RCC 7860 (cell line): ENCODE measurements at regions not wholly inside any gene's neighbourhood (a gene's known extent, or its start where the extent isn't known, plus 50 kb on each side); places are given as distances from the start of the nearest gene placed in this dataset.
"Not testable (repeated sequence)": the region's sequence is repeated elsewhere in the genome, so short reads cannot be mapped to it uniquely, and the experiment has no call there.

ENCODE experiments used
- DNase-seq: peaks from one replicate; pipeline ENCODE4 v3.0.0-alpha.2; 2015; ENCODE audit warnings: low spot score
- FAIRE-seq: peaks from 2 replicates; lab custom pipeline; 2012; peaks lifted over from hg19 to GRCh38; lab: Jason Lieb, UNC

- DNase-seq = no peak
Observed at GRCh38 chr3:174442302-174442682, 416.8 kb upstream of the NAALADL2 start.

DNA sequence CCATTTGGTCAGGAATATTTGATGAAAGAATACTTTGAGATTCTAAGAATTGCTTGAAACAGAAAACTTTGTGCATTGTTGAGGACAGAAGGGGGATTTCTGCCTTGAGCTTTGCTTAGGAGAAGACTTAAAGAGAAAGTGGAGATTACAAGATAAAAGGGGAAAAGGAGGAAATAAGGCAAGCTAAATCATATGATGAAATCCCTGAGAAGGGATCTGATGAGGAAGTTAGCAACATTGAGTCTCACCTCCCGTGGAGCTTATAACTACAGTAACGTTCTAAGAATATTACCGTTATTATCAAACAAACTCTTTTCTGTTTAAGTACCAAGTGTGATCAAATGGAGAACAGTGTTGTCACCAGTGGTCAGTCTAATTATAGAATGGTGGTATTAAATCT lies 414.7 kb upstream of the NAALADL2 start:
- no peak for DNase-seq
- FAIRE-seq = no peak

More at GRCh38 chr3:174442302-174442682, 416.8 kb upstream of the NAALADL2 start:
- no peak for FAIRE-seq

DNA sequence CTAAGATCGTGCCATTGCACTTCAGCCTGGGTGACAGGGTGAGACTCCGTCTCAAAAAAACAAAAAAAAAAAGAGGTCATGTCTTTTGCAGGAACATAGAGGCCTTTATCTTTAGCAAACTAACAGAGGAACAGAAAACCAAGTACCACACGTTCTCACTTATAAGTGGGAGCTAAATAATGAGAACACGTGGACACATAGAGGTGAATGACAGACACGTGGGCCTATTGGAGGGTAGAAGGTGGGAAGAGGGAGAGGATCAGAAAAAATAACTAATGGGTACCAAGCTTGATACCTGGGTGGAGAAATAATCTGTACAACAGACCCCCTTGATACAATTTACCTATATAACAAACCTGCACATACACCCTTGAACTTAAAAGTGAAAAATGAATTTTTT lies 401.4 kb upstream of the NAALADL2 start:
- FAIRE-seq (no peak), DNase-seq (no peak)

GRCh38 chr3:174460831-174461230 lies 398.3 kb upstream of the NAALADL2 start:
- DNase-seq (no peak), FAIRE-seq (no peak)

DNA sequence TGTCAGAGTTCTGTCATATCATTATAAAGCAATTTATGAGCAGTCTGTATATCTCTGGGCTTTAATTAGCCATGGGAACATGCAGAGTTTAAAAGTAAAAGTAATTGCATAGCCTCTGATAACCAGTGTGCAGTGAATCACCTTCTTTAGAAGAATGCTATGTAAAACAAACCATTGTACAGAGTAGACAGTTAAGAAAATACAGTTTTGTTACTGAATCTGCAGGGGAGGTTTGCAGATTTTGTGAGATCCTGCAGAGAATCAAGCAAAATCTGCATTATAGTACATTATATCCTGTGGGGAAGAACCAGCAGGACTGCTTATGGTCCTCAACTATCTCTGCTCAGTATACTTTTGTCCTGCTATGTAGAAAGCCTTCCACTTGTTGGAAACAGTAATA lies 396.2 kb upstream of the NAALADL2 start:
- DNase-seq (no peak), FAIRE-seq (no peak)

DNA sequence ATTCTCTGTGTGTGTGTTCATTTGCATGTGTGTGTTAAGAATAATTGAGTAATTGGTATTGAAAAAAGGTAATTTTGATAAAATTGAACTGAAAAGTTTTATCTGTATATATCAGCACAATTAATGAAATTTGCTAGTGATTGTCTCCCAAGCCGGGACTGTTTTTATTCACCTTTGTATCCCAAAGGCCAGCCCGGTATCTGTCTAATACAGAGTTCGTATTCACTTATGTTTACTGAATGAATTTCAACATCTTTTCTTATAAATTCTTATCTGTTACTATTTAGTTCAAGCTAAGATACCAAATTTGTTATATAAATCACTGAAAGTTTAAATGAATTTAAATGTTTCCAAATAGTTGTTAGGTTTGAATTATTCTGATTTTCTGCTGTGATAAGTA lies 394.0 kb upstream of the NAALADL2 start:
- DNase-seq (no peak), FAIRE-seq (no peak)

DNA sequence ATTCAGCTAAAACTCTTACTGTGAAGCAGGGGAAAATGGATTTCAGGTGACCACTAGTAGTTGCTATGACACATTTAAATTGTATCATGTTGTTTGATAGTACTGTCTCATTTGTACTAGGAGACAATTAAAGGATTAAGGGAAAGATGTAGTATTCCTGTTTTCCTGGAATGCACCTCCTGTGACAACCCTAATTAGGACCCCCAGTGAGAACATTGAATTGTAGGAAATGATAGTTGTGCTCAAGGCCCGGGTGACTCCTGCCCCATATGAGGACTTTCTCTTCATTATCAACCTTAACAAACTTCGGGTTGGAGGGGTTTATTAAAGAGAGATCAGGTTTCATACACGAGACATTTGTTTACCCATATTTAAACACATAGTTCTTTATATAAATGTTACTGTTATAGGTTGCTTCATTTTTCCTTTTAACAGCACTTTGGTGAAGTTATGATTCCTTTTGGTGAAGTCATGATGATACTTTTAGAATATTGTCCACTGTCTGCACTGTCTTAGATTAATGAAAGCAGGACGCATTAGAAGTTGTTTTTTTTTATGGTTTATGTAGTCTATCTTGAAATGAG lies 392.6 kb upstream of the NAALADL2 start:
- DNase-seq (no peak), FAIRE-seq (no peak)

- FAIRE-seq = no peak
- no peak for DNase-seq
Observed at GRCh38 chr3:174477491-174477890, 381.6 kb upstream of the NAALADL2 start.

GRCh38 chr3:174480767-174481166 lies 378.4 kb upstream of the NAALADL2 start:
- DNase-seq = no peak
- FAIRE-seq = no peak

- no peak for FAIRE-seq
- no peak for DNase-seq
Observed at GRCh38 chr3:174482541-174482940, 376.6 kb upstream of the NAALADL2 start.

DNA sequence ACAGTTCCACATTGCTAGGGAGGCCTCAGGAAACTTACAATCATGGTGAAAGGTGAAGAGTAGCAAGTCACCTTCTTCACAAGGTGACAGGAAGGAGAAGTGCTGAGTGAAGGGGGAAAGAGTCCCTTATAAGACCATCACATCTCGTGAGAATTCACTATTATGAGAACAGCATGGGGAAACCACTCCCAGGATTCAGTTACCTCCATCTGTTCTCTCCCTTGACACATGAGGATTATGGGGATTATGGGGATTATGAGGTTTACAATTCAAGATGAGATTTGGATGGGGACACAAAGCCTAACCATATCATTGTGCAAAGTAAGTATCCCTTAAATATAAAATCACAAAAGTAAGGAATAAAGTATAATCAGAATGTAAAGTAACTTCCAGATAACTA lies 375.9 kb upstream of the NAALADL2 start:
- no peak for FAIRE-seq
- DNase-seq = no peak

DNA sequence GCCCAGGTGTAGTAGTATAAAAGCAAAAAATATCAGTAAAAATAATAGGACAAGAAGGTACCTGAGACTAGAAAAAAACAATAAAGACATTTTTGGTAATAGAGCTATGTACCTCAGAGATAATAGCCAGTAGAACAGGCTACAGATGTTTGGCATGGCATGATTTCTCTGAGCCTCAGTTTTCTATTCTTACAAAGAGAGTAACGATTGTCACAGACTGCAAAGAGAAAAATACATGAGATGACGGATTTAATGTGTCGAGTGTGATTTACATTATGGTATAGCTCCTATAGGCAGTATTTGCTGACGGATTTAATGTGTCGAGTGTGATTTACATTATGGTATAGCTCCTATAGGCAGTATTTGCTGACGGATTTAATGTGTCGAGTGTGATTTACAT lies 375.3 kb upstream of the NAALADL2 start:
- not testable (repeated sequence) for FAIRE-seq, DNase-seq

GRCh38 chr3:174488527-174488926 lies 370.6 kb upstream of the NAALADL2 start:
- FAIRE-seq (no peak), DNase-seq (no peak)

GRCh38 chr3:174495311-174495710 lies 363.8 kb upstream of the NAALADL2 start:
- DNase-seq = no peak
- FAIRE-seq = no peak

DNA sequence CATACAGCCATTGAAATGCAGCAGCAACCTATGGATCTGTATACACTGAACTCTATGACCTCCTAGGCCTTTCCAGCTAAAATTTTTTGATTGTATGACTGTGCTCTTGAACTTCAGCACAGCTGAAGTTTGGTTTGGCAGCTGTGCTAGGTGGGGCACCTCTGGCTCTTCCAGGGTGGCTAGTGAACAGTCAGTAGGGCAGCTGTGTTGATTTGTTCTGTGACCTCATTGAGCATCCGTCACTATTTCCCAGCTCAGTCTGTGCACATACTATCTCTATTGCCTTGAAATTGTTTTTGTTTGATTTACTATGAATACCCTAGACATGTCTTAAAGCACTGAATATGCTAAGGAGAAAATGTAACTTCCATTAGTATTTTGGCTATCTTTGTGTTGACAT lies 363.2 kb upstream of the NAALADL2 start:
- FAIRE-seq = no peak
- no peak for DNase-seq

GRCh38 chr3:174498638-174499037 lies 360.5 kb upstream of the NAALADL2 start:
- FAIRE-seq = no peak
- no peak for DNase-seq

DNA sequence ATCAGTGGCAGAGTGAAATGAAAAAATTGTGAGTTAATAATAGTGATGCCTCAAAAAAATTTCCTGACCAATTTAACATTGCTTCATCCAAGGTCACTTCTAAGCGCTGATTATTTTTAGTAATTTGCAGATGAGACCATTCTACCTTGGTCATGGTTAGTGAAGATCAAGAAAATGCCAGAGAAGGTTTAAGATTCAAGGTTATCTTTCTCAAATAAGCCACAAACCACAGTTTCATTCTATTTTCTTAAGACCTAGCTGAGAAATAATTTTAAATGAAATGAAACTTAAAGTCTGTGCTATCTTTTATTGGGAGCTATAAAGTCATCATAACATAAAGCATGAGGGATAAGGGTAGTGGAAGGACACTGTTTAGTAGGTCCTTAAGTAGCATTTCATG lies 353.9 kb upstream of the NAALADL2 start:
- no peak for DNase-seq
- no peak for FAIRE-seq

- FAIRE-seq (no peak), DNase-seq (no peak)
Observed at GRCh38 chr3:174524203-174524602, 334.9 kb upstream of the NAALADL2 start.

DNA sequence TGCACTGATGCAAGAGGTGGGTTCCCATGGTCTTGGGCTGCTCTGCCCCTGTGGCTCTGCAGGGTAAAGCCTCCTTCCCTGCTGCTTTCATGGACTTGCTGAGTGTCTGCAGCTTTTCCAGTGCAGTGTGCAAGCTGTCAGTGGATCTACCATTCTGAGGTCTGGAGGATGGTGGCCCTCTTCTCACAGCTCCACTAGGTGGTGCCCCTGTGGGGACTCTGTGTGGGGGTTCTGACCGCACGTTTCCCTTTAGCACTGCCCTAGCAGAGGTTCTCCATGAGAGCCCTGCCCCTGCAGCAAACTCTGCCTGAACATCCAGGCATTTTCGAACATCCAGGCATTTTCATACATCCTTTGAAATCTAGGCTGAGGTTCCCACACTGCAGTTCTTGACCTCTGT lies 329.8 kb upstream of the NAALADL2 start:
- DNase-seq (no peak), FAIRE-seq (no peak)

- DNase-seq (no peak), FAIRE-seq (no peak)
Observed at GRCh38 chr3:174531262-174531982, 327.7 kb upstream of the NAALADL2 start.

- no peak for FAIRE-seq
- no peak for DNase-seq
Observed at GRCh38 chr3:174532216-174532615, 326.9 kb upstream of the NAALADL2 start.

DNA sequence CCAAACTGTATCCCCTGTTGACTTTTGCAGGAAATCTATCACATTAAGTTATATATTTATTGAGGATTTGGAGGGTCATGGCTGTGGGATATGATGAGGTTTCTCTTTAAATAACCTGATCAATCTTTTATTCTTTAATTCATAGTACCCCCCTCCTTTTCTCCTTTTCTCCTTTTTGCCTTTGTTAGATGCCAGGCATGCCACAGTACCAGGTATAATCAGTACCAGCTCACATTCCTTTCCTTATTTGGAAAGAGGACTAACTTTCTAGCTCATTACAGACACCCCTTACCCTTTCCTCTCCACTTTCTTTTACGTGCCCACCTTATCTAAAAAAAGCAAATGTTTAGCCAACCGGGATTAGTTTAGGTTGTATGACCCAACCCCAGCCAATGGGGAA lies 326.4 kb upstream of the NAALADL2 start:
- DNase-seq (no peak), FAIRE-seq (no peak)

DNA sequence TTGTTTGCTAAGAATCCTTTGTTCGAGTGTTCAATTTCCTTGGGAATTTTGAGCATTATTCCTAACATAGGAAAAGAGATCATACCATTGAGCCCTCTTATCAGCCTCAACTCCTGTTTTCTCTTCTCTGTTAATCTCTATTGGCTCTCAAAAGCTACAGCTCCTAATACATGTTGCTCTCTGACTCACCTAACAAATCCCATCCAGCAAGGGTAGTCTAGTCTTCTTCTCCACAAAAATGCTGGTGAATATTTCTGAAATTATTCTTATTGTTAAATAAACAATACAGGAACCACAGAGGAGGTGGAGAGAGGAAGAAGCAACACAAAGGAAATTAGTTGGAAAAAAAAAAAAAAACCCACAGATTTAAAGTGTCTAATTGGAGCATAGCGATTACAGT lies 325.8 kb upstream of the NAALADL2 start:
- DNase-seq (no peak), FAIRE-seq (no peak)
